Liver (tissue), 8 donors: ENCODE measurements at regions not wholly inside any gene's neighbourhood (a gene's known extent, or its start where the extent isn't known, plus 50 kb on each side); places are given as distances from the start of the nearest gene placed in this dataset.
A peak's percentile ranks its signal among the peaks of the same experiment; 100 is the strongest.

Experiments
- DNase-seq: peaks from one replicate; pipeline ENCODE4 v3.0.0-alpha.2; 2017; ENCODE audit warnings: low spot score
- H3K27ac ChIP-seq, 2 donors: one replicate each; pipeline ENCODE4 v1.7.0; 2013; ENCODE audit warnings: inconsistent platforms in 2 of 2, low read length in 2 of 2, control low read depth in 1 of 2, low read depth in 1 of 2, mild to moderate bottlenecking in 1 of 2
- H3K27me3 ChIP-seq, 4 donors: one replicate each; pipeline versions ENCODE4 v1.6.1 to v1.7.0; 2013; ENCODE audit warnings: low read length in 3 of 4, inconsistent platforms in 1 of 4, mild to moderate bottlenecking in 1 of 4, moderate library complexity in 1 of 4; ENCODE audit not compliant: control insufficient read depth in 4 of 4, insufficient read depth in 4 of 4
- H3K36me3 ChIP-seq, 4 donors: one replicate each; pipeline versions ENCODE4 v1.6.1 to v1.7.0; 2013; ENCODE audit warnings: low read length in 3 of 4, mild to moderate bottlenecking in 3 of 4, low read depth in 1 of 4, moderate library complexity in 1 of 4; ENCODE audit not compliant: control insufficient read depth in 4 of 4, insufficient read depth in 3 of 4
- H3K4me1 ChIP-seq, 4 donors: one replicate each; pipeline versions ENCODE4 v1.6.1 to v1.7.0; 2013; ENCODE audit warnings: low read length in 3 of 4, mild to moderate bottlenecking in 3 of 4, moderate library complexity in 1 of 4; ENCODE audit not compliant: control insufficient read depth in 4 of 4, insufficient read depth in 4 of 4
- H3K4me3 ChIP-seq, 3 donors: one replicate each; pipeline versions ENCODE4 v1.6.1 to v1.7.0; 2013; ENCODE audit warnings: low read length in 3 of 3, control low read depth in 1 of 3, low read depth in 1 of 3, mild to moderate bottlenecking in 1 of 3
- H3K9ac ChIP-seq, 2 donors: one replicate each; pipeline ENCODE4 v1.7.0; 2013; ENCODE audit warnings: low read length in 2 of 2, mild to moderate bottlenecking in 2 of 2, moderate library complexity in 2 of 2, control low read depth in 1 of 2, low read depth in 1 of 2
- H3K9me3 ChIP-seq, 4 donors: one replicate each; pipeline versions ENCODE4 v1.6.1 to v1.7.0; 2013; ENCODE audit warnings: low read length in 3 of 4; ENCODE audit not compliant: control insufficient read depth in 4 of 4
- CTCF ChIP-seq: fragments of 150-350 bp; IDR thresholded peaks from 2 replicates; pipeline ENCODE4 v1.5.1; 2017; ENCODE audit warnings: improper control_type of control experiment, low read depth, low read length; ENCODE audit not compliant: missing input control
- EGR1 ChIP-seq, 2 donors: IDR thresholded peaks; 2 replicates each; pipeline ENCODE4 v1.6.1; 2016 to 2018; ENCODE audit warnings: antibody characterized with exemption in 2 of 2, low read depth in 2 of 2
- FOXA1 ChIP-seq: IDR thresholded peaks from 2 replicates; pipeline ENCODE4 v1.6.1; 2016; ENCODE audit warnings: antibody characterized with exemption
- FOXA2 ChIP-seq: IDR thresholded peaks from 2 replicates; pipeline ENCODE4 v1.6.1; 2016; ENCODE audit warnings: antibody characterized with exemption
- GABPA ChIP-seq, 2 donors: IDR thresholded peaks in 1 of 2; conservative IDR thresholded peaks in 1 of 2; 2 replicates each; pipeline ENCODE4 v1.6.1; 2016; ENCODE audit warnings: antibody characterized with exemption in 2 of 2, mild to moderate bottlenecking in 1 of 2, moderate library complexity in 1 of 2
- HNF4A ChIP-seq, 2 donors: conservative IDR thresholded peaks; 2 replicates each; pipeline ENCODE4 v1.6.1; 2016; ENCODE audit warnings: antibody characterized with exemption in 2 of 2, mild to moderate bottlenecking in 2 of 2
- HNF4G ChIP-seq: IDR thresholded peaks from 2 replicates; pipeline ENCODE4 v1.6.1; 2016; ENCODE audit warnings: antibody characterized with exemption
- JUND ChIP-seq, 2 donors: IDR thresholded peaks; 2 replicates each; pipeline ENCODE4 v1.6.1; 2016; ENCODE audit warnings: antibody characterized with exemption in 2 of 2
- MAX ChIP-seq: IDR thresholded peaks from 2 replicates; pipeline ENCODE4 v1.6.1; 2016; ENCODE audit warnings: antibody characterized with exemption
- NR2F2 ChIP-seq: IDR thresholded peaks from 2 replicates; pipeline ENCODE4 v1.6.1; 2016; ENCODE audit warnings: antibody characterized with exemption
- RAD21 ChIP-seq, 2 donors: IDR thresholded peaks; 2 replicates each; pipeline ENCODE4 v1.6.1; 2016; ENCODE audit warnings: antibody characterized with exemption in 2 of 2, mild to moderate bottlenecking in 2 of 2
- RXRA ChIP-seq, 2 donors: IDR thresholded peaks; 2 replicates each; pipeline ENCODE4 v1.6.1; 2017 to 2018; ENCODE audit warnings: antibody characterized with exemption in 2 of 2, mild to moderate bottlenecking in 1 of 2
- SP1 ChIP-seq: IDR thresholded peaks from 2 replicates; pipeline ENCODE4 v1.6.1; 2018; ENCODE audit warnings: antibody characterized with exemption, mild to moderate bottlenecking
- TAF1 ChIP-seq: conservative IDR thresholded peaks from 2 replicates; pipeline ENCODE4 v1.6.1; 2016; ENCODE audit warnings: antibody characterized with exemption, mild to moderate bottlenecking
- YY1 ChIP-seq: IDR thresholded peaks from 2 replicates; pipeline ENCODE4 v1.6.1; 2016; ENCODE audit warnings: antibody characterized with exemption, mild to moderate bottlenecking
- ZBTB33 ChIP-seq: IDR thresholded peaks from 2 replicates; pipeline ENCODE4 v1.6.1; 2016; ENCODE audit warnings: antibody characterized with exemption
- WGBS: extraction: QIAGEN DNeasy Blood & Tissue Kit; methylation state at CpG from one replicate; pipeline ENCODE4 v1.1.7; 2013; 5-methylcytosine and 5-hydroxymethylcytosine counted together
- TF ChIP-seq, protein P1 (sequence below): IDR thresholded peaks from 2 replicates; pipeline ENCODE4 v1.6.1; 2016; ENCODE audit warnings: antibody characterized with exemption
- TF ChIP-seq, protein P2 (sequence below): IDR thresholded peaks from 2 replicates; pipeline ENCODE4 v1.6.1; 2016; ENCODE audit warnings: antibody characterized with exemption, mild to moderate bottlenecking
- donor health status: healthy.
- donor health status: healthy.
- donor health status: healthy.
- donor health status: healthy.
- donor health status: healthy.

- Histone ChIP-seq H3K36me3 (no peaks in the 10 kb centered on the region), H3K4me1 (no peaks in the 10 kb centered on the region), H3K9ac (no peak overlapping the region), H3K27me3 (no peaks in the 10 kb centered on the region), H3K4me3 (no peak overlapping the region), H3K27ac (no peak overlapping the region), H3K9me3 (peaks cover 0 to 2% (median 0%) of the 10 kb centered on the region in 4 donors)
- no peak for DNase-seq
- 60% methylated on average over 3 of the region's 3 CpGs for WGBS
- TF ChIP-seq YY1, result no peak
- no peak for TF ChIP-seq HNF4A (conservative IDR thresholded peaks at IDR 0.05)
- no peak for TF ChIP-seq RXRA (IDR thresholded peaks at IDR 0.05)
- no peak for TF ChIP-seq CTCF
- no peak for TF ChIP-seq HNF4G
- TF ChIP-seq GABPA (IDR thresholded peaks at IDR 0.05 in 1 of 2, conservative IDR thresholded peaks at IDR 0.05 in 1 of 2), result no peak
Observed at GRCh38 chr17:52298881-52299280, 140.4 kb upstream of the CA10 start.

- Histone ChIP-seq H3K4me3 (no peak overlapping the region), H3K36me3 (no peaks in the 10 kb centered on the region), H3K27me3 (no peaks in the 10 kb centered on the region), H3K9ac (no peak overlapping the region), H3K27ac (no peak overlapping the region), H3K4me1 (no peaks in the 10 kb centered on the region), H3K9me3 (peaks cover 0 to 2% (median 0%) of the 10 kb centered on the region in 4 donors)
- WGBS, result 59% methylated on average over 10 of the region's 10 CpGs
- no peak for DNase-seq
- TF ChIP-seq NR2F2 (no peak), MAX (no peak), SP1 (no peak), FOXA1 (no peak), CTCF (peak; percentile 72), HNF4G (no peak), YY1 (no peak), TAF1 (no peak), RXRA (IDR thresholded peaks at IDR 0.05) (peak in 1 of 2 donors; percentile 16), GABPA (IDR thresholded peaks at IDR 0.05 in 1 of 2, conservative IDR thresholded peaks at IDR 0.05 in 1 of 2) (no peak), HNF4A (conservative IDR thresholded peaks at IDR 0.05) (peak in 1 of 2 donors; percentile 37), EGR1 (IDR thresholded peaks at IDR 0.05; ENCODE audit: low read depth in 2 of 2) (no peak), ZBTB33 (no peak), FOXA2 (no peak), JUND (IDR thresholded peaks at IDR 0.05) (no peak), RAD21 (IDR thresholded peaks at IDR 0.05) (peak; percentile 93 to 97)
- TF ChIP-seq, protein P1, sequence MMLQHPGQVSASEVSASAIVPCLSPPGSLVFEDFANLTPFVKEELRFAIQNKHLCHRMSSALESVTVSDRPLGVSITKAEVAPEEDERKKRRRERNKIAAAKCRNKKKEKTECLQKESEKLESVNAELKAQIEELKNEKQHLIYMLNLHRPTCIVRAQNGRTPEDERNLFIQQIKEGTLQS, result peak; percentile 70
- TF ChIP-seq, protein P2, sequence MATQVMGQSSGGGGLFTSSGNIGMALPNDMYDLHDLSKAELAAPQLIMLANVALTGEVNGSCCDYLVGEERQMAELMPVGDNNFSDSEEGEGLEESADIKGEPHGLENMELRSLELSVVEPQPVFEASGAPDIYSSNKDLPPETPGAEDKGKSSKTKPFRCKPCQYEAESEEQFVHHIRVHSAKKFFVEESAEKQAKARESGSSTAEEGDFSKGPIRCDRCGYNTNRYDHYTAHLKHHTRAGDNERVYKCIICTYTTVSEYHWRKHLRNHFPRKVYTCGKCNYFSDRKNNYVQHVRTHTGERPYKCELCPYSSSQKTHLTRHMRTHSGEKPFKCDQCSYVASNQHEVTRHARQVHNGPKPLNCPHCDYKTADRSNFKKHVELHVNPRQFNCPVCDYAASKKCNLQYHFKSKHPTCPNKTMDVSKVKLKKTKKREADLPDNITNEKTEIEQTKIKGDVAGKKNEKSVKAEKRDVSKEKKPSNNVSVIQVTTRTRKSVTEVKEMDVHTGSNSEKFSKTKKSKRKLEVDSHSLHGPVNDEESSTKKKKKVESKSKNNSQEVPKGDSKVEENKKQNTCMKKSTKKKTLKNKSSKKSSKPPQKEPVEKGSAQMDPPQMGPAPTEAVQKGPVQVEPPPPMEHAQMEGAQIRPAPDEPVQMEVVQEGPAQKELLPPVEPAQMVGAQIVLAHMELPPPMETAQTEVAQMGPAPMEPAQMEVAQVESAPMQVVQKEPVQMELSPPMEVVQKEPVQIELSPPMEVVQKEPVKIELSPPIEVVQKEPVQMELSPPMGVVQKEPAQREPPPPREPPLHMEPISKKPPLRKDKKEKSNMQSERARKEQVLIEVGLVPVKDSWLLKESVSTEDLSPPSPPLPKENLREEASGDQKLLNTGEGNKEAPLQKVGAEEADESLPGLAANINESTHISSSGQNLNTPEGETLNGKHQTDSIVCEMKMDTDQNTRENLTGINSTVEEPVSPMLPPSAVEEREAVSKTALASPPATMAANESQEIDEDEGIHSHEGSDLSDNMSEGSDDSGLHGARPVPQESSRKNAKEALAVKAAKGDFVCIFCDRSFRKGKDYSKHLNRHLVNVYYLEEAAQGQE, result no peak
Observed at GRCh38 chr17:52297230-52298010, 138.9 kb upstream of the CA10 start.
